Astrocyte (in vitro differentiated cells and primary cell): ENCODE measurements at regions not wholly inside any gene's neighbourhood (a gene's known extent, or its start where the extent isn't known, plus 50 kb on each side); places are given as distances from the start of the nearest gene placed in this dataset.

Experiments used
- DNase-seq: peaks from one replicate; pipeline ENCODE4 v3.0.0-alpha.2; 2010; ENCODE audit warnings: low read depth
- FAIRE-seq: peaks from 2 replicates; lab custom pipeline; 2011; peaks lifted over from hg19 to GRCh38; lab: Jason Lieb, UNC
- H2AFZ ChIP-seq: 2 replicates; pipeline ENCODE4 v1.6.0; 2012; ENCODE audit warnings: low read depth, low read length, inconsistent platforms
- H3K27ac ChIP-seq: 2 replicates; pipeline ENCODE4 v1.5.1; 2011; ENCODE audit warnings: low read depth, low read length, inconsistent platforms
- H3K27me3 ChIP-seq: 2 replicates; pipeline ENCODE4 v1.6.0; 2011; ENCODE audit warnings: low read length, inconsistent platforms; ENCODE audit not compliant: insufficient read depth
- H3K36me3 ChIP-seq: 2 replicates; pipeline ENCODE4 v1.5.1; 2011; ENCODE audit warnings: low read length, inconsistent platforms; ENCODE audit not compliant: insufficient read depth
- H3K4me1 ChIP-seq: 2 replicates; pipeline ENCODE4 v1.5.1; 2011; ENCODE audit warnings: low read length, inconsistent platforms; ENCODE audit not compliant: insufficient read depth
- H3K4me2 ChIP-seq: 2 replicates; pipeline ENCODE4 v1.6.0; 2012; ENCODE audit warnings: low read length, inconsistent platforms
- H3K4me3 ChIP-seq: 2 replicates; pipeline ENCODE4 v1.5.1; 2011; ENCODE audit warnings: low read depth, mild to moderate bottlenecking, low read length, inconsistent platforms; ENCODE audit not compliant: insufficient read depth
- H3K79me2 ChIP-seq: 2 replicates; pipeline ENCODE4 v1.6.0; 2012; ENCODE audit warnings: mild to moderate bottlenecking, low read length, inconsistent platforms; ENCODE audit not compliant: insufficient read depth
- H3K9ac ChIP-seq: 2 replicates; pipeline ENCODE4 v1.6.0; 2012; ENCODE audit warnings: mild to moderate bottlenecking, low read length, inconsistent platforms
- H3K9me3 ChIP-seq: 2 replicates; pipeline ENCODE4 v1.5.1; 2012; ENCODE audit warnings: low read depth, mild to moderate bottlenecking, low read length, inconsistent platforms; ENCODE audit not compliant: insufficient read depth
- H4K20me1 ChIP-seq: 2 replicates; pipeline ENCODE4 v1.6.0; 2012; ENCODE audit warnings: low read length, inconsistent platforms; ENCODE audit not compliant: insufficient read depth
- H3K27ac Mint-ChIP-seq: one replicate; pipeline ENCODE4 v1.8.0; 2021; ENCODE audit warnings: mild to moderate bottlenecking, mixed read lengths; ENCODE audit not compliant: unreplicated experiment
- H3K27me3 Mint-ChIP-seq: one replicate; pipeline ENCODE4 v1.8.0; 2021; ENCODE audit warnings: low read depth, mixed read lengths; ENCODE audit not compliant: unreplicated experiment
- H3K36me3 Mint-ChIP-seq: one replicate; pipeline ENCODE4 v1.8.0; 2021; ENCODE audit warnings: low read depth, mixed read lengths; ENCODE audit not compliant: unreplicated experiment
- H3K4me1 Mint-ChIP-seq: one replicate; pipeline ENCODE4 v1.8.0; 2021; ENCODE audit warnings: low read depth, mixed read lengths; ENCODE audit not compliant: unreplicated experiment
- H3K4me3 Mint-ChIP-seq: one replicate; pipeline ENCODE4 v1.8.0; 2021; ENCODE audit warnings: mild to moderate bottlenecking, moderate library complexity, mixed read lengths; ENCODE audit not compliant: unreplicated experiment
- H3K9me3 Mint-ChIP-seq: one replicate; pipeline ENCODE4 v1.8.0; 2021; ENCODE audit warnings: mild to moderate bottlenecking, mixed read lengths; ENCODE audit not compliant: unreplicated experiment
- CTCF ChIP-seq: IDR thresholded peaks from 2 replicates; pipeline ENCODE4 v1.5.1; 2011; ENCODE audit warnings: low read depth, mild to moderate bottlenecking, inconsistent platforms, low read length, moderate library complexity; ENCODE audit not compliant: insufficient read depth
- EZH2 ChIP-seq: IDR thresholded peaks from 2 replicates; pipeline ENCODE4 v1.6.1; 2012; ENCODE audit warnings: mild to moderate bottlenecking, low read length, inconsistent platforms; ENCODE audit not compliant: insufficient read depth

DNA sequence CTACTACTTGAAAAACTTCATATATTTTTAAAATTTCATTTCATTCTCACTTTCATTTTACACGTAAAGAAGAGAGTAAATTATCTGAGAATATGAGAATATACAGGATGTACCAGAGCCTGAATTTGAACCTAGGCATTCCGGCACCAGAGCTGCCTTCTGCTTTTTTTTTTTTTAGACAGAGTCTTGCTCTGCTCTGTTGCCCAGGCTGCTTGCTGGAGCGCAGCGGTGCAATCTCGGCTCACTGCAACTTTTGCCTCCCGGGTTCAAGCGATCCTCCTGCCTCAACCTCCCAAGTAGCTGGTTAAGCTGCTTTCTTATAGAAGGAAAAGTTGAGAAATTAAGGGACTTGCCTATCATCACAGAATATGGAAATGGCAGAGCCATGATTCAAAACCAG, 540.1 kb downstream of the EBF1 start:
- H4K20me1 ChIP-seq, result no peaks in the 10 kb centered on the region
- no peak overlapping the region for H3K4me3 ChIP-seq
- no peaks in the 10 kb centered on the region for H3K27me3 ChIP-seq
- no peaks in the 10 kb centered on the region for H3K36me3 Mint-ChIP-seq
- TF ChIP-seq EZH2, result no peak
- no peak for TF ChIP-seq CTCF
- no peak for DNase-seq
- no peak for FAIRE-seq
- H3K9ac ChIP-seq, result no peak overlapping the region
- H3K4me3 Mint-ChIP-seq, result no peak overlapping the region
- H3K4me1 Mint-ChIP-seq, result peaks cover 8% of the 10 kb centered on the region
- H3K27ac ChIP-seq, result no peak overlapping the region
- no peaks in the 10 kb centered on the region for H3K4me1 ChIP-seq
- H3K9me3 ChIP-seq, result no peaks in the 10 kb centered on the region
- H3K4me2 ChIP-seq, result peak overlapping the region; percentile 30
- peaks cover 4% of the 10 kb centered on the region for H3K9me3 Mint-ChIP-seq
- no peaks in the 10 kb centered on the region for H3K79me2 ChIP-seq
- no peak overlapping the region for H3K27ac Mint-ChIP-seq
- H3K36me3 ChIP-seq, result no peaks in the 10 kb centered on the region
- peaks cover 6% of the 10 kb centered on the region for H3K27me3 Mint-ChIP-seq
- no peak overlapping the region for H2AFZ ChIP-seq

- H3K9me3 Mint-ChIP-seq, result peaks cover 4% of the 10 kb centered on the region
- Histone ChIP-seq H2AFZ (no peak overlapping the region), H3K4me3 (no peak overlapping the region), H3K4me2 (no peak overlapping the region), H3K27me3 (no peaks in the 10 kb centered on the region), H3K27ac (no peak overlapping the region), H4K20me1 (no peaks in the 10 kb centered on the region), H3K9ac (no peak overlapping the region), H3K36me3 (no peaks in the 10 kb centered on the region), H3K79me2 (no peaks in the 10 kb centered on the region), H3K9me3 (no peaks in the 10 kb centered on the region), H3K4me1 (no peaks in the 10 kb centered on the region)
- FAIRE-seq (no peak), DNase-seq (no peak)
- no peaks in the 10 kb centered on the region for H3K36me3 Mint-ChIP-seq
- no peak overlapping the region for H3K4me3 Mint-ChIP-seq
- no peak overlapping the region for H3K27ac Mint-ChIP-seq
- TF ChIP-seq EZH2, result no peak
- TF ChIP-seq CTCF, result no peak
- peaks cover 8% of the 10 kb centered on the region for H3K4me1 Mint-ChIP-seq
- peaks cover 3% of the 10 kb centered on the region for H3K27me3 Mint-ChIP-seq
Measured at GRCh38 chr5:158559066-158559465, 540.6 kb downstream of the EBF1 start.

- Mint-ChIP-seq H3K4me1 (peaks cover 12% of the 10 kb centered on the region), H3K27ac (no peak overlapping the region), H3K27me3 (peaks cover 3% of the 10 kb centered on the region), H3K9me3 (peaks cover 7% of the 10 kb centered on the region), H3K36me3 (no peaks in the 10 kb centered on the region), H3K4me3 (no peak overlapping the region)
- no peaks in the 10 kb centered on the region for H3K4me1 ChIP-seq
- H3K9ac ChIP-seq, result no peak overlapping the region
- H3K4me3 ChIP-seq, result no peak overlapping the region
- no peaks in the 10 kb centered on the region for H3K36me3 ChIP-seq
- no peak overlapping the region for H3K4me2 ChIP-seq
- DNase-seq, result no peak
- no peaks in the 10 kb centered on the region for H3K9me3 ChIP-seq
- no peak for FAIRE-seq
- no peak overlapping the region for H3K27ac ChIP-seq
- no peaks in the 10 kb centered on the region for H3K27me3 ChIP-seq
- no peaks in the 10 kb centered on the region for H3K79me2 ChIP-seq
- TF ChIP-seq EZH2 (no peak), CTCF (no peak)
- no peak overlapping the region for H2AFZ ChIP-seq
- H4K20me1 ChIP-seq, result no peaks in the 10 kb centered on the region
Measured at GRCh38 chr5:158553962-158554336, 545.8 kb downstream of the EBF1 start.
